ENCODE measurements at regions not wholly inside any gene's neighbourhood (a gene's known extent, or its start where the extent isn't known, plus 50 kb on each side); places are given as distances from the start of the nearest gene placed in this dataset.
"Not testable (repeated sequence)": the region's sequence is repeated elsewhere in the genome, so short reads cannot be mapped to it uniquely, and the experiment has no call there.

- DNase-seq; H3K79me2 ChIP-seq (ENCODE audit: insufficient read depth, low read length); H2BK120ac ChIP-seq (ENCODE audit: low read depth, low read length, poor library complexity, severe bottlenecking); H3K27ac Mint-ChIP-seq; H3T11ph ChIP-seq (ENCODE audit: low read length); H3K79me1 ChIP-seq (ENCODE audit: insufficient read depth, low read depth, low read length, poor library complexity, severe bottlenecking); H3K4me1 ChIP-seq (ENCODE audit: insufficient read depth, low read length); H3K9ac ChIP-seq (ENCODE audit: extremely low read depth, insufficient read length, low read length); H2BK12ac ChIP-seq (ENCODE audit: insufficient read length, low read depth, low read length); H2BK5ac ChIP-seq (ENCODE audit: insufficient read length, low read length); H3K23me2 ChIP-seq (ENCODE audit: insufficient read length, low read depth, low read length, poor library complexity, severe bottlenecking); H4K8ac ChIP-seq (replicated peaks; ENCODE audit: insufficient read length, low read depth, low read length); H4K20me1 ChIP-seq (ENCODE audit: control insufficient read depth, insufficient read depth, insufficient read length); H3K4me2 ChIP-seq (ENCODE audit: insufficient read depth, insufficient read length, low read length); H3K9me3 ChIP-seq (ENCODE audit: control insufficient read depth, low read depth, low read length); H2AK5ac ChIP-seq (ENCODE audit: insufficient read length, low read length); H3K4me1 Mint-ChIP-seq; H3K56ac ChIP-seq (ENCODE audit: insufficient read length, low read depth, low read length); H3K4ac ChIP-seq (ENCODE audit: low read depth, low read length); H3K18ac ChIP-seq (ENCODE audit: insufficient read length, low read depth, low read length); H4K5ac ChIP-seq (ENCODE audit: insufficient read length, low read depth, low read length); H2BK20ac ChIP-seq (ENCODE audit: low read depth, low read length, poor library complexity, severe bottlenecking); H2AFZ ChIP-seq (ENCODE audit: low read length); H3K23ac ChIP-seq (ENCODE audit: insufficient read length, low read depth, low read length); H3K36me3 Mint-ChIP-seq (ENCODE audit: insufficient read depth in 1 of 3, low read depth in 3 of 3); H3K4me3 Mint-ChIP-seq; H4K91ac ChIP-seq (ENCODE audit: insufficient read length, low read depth, low read length); H3K27me3 ChIP-seq (ENCODE audit: insufficient read depth, low read length); H3K27me3 Mint-ChIP-seq (ENCODE audit: low read depth); H2BK15ac ChIP-seq (ENCODE audit: low read depth, low read length); H3K9me3 Mint-ChIP-seq; H3K27ac ChIP-seq (ENCODE audit: insufficient read length, low read depth, low read length): not testable (repeated sequence)
- H3K14ac ChIP-seq (ENCODE audit: insufficient read depth, low read length), result peak overlapping the region; percentile 65
- WGBS (ENCODE audit: extremely low coverage, insufficient read length, low lambda C conversion rate), result no CpG with 5 or more reads among the region's 9 CpGs
Observed at GRCh38 chr16:88165040-88165544, 213.9 kb downstream of the BANP start.

GRCh38 chr16:88165683-88166082, 214.4 kb downstream of the BANP start:
- not testable (repeated sequence) for H3K9me3 ChIP-seq (ENCODE audit: control insufficient read depth, low read depth, low read length); H3K27ac Mint-ChIP-seq; H4K5ac ChIP-seq (ENCODE audit: insufficient read length, low read depth, low read length); H3K23ac ChIP-seq (ENCODE audit: insufficient read length, low read depth, low read length); H3K79me2 ChIP-seq (ENCODE audit: insufficient read depth, low read length); DNase-seq; H3K14ac ChIP-seq (ENCODE audit: insufficient read depth, low read length); H3K36me3 Mint-ChIP-seq (ENCODE audit: insufficient read depth in 1 of 3, low read depth in 3 of 3); H3K4me1 ChIP-seq (ENCODE audit: insufficient read depth, low read length); H3K4me1 Mint-ChIP-seq; H2AK5ac ChIP-seq (ENCODE audit: insufficient read length, low read length); H3K4me3 Mint-ChIP-seq; H4K20me1 ChIP-seq (ENCODE audit: control insufficient read depth, insufficient read depth, insufficient read length); H3K18ac ChIP-seq (ENCODE audit: insufficient read length, low read depth, low read length); H3T11ph ChIP-seq (ENCODE audit: low read length); H4K91ac ChIP-seq (ENCODE audit: insufficient read length, low read depth, low read length); H3K56ac ChIP-seq (ENCODE audit: insufficient read length, low read depth, low read length); H3K4ac ChIP-seq (ENCODE audit: low read depth, low read length); H3K9ac ChIP-seq (ENCODE audit: extremely low read depth, insufficient read length, low read length); H3K4me2 ChIP-seq (ENCODE audit: insufficient read depth, insufficient read length, low read length); H2BK5ac ChIP-seq (ENCODE audit: insufficient read length, low read length); H3K9me3 Mint-ChIP-seq; H2BK20ac ChIP-seq (ENCODE audit: low read depth, low read length, poor library complexity, severe bottlenecking); H2BK12ac ChIP-seq (ENCODE audit: insufficient read length, low read depth, low read length); H4K8ac ChIP-seq (replicated peaks; ENCODE audit: insufficient read length, low read depth, low read length); H3K27ac ChIP-seq (ENCODE audit: insufficient read length, low read depth, low read length); H2AFZ ChIP-seq (ENCODE audit: low read length); H2BK120ac ChIP-seq (ENCODE audit: low read depth, low read length, poor library complexity, severe bottlenecking); H3K27me3 ChIP-seq (ENCODE audit: insufficient read depth, low read length); H3K79me1 ChIP-seq (ENCODE audit: insufficient read depth, low read depth, low read length, poor library complexity, severe bottlenecking); H3K27me3 Mint-ChIP-seq (ENCODE audit: low read depth); H3K23me2 ChIP-seq (ENCODE audit: insufficient read length, low read depth, low read length, poor library complexity, severe bottlenecking); H2BK15ac ChIP-seq (ENCODE audit: low read depth, low read length)
- WGBS (ENCODE audit: extremely low coverage, insufficient read length, low lambda C conversion rate), result no CpG with 5 or more reads among the region's 15 CpGs

Measured in H9 (cell line).